ENCODE measurements at regions not wholly inside any gene's neighbourhood (a gene's known extent, or its start where the extent isn't known, plus 50 kb on each side); places are given as distances from the start of the nearest gene placed in this dataset.

- Histone ChIP-seq H3K9me3 (no peaks in the 10 kb centered on the region), H4K20me1 (no peaks in the 10 kb centered on the region), H3K4me1 (no peaks in the 10 kb centered on the region), H3K27me3 (no peaks in the 10 kb centered on the region), H3K4me3 (no peak overlapping the region), H3K4me2 (no peak overlapping the region), H3K36me3 (no peaks in the 10 kb centered on the region), H3K27ac (no peak overlapping the region), H3K9ac (no peak overlapping the region)
- no peak for TF ChIP-seq Cebpa-rat (IDR thresholded peaks at IDR 0.05)
These were observed 322.5 kb downstream of the PMP22 start for GRCh38 chr17:14942526-14943190.

GRCh38 chr17:14940938-14941265 lies 324.2 kb downstream of the PMP22 start:
- H3K36me3 ChIP-seq, result no peaks in the 10 kb centered on the region
- H3K4me3 ChIP-seq, result no peak overlapping the region
- no peaks in the 10 kb centered on the region; the same call in 1 of the 2 replicates for H3K27me3 ChIP-seq
- no peaks in the 10 kb centered on the region for H3K4me1 ChIP-seq
- H3K27ac ChIP-seq, result no peak overlapping the region
- no peaks in the 10 kb centered on the region for H4K20me1 ChIP-seq
- H3K9me3 ChIP-seq, result no peaks in the 10 kb centered on the region
- no peak for TF ChIP-seq Cebpa-rat (IDR thresholded peaks at IDR 0.05)
- H3K4me2 ChIP-seq, result no peak overlapping the region
- no peak overlapping the region for H3K9ac ChIP-seq

GRCh38 chr17:14940108-14940937 lies 324.8 kb downstream of the PMP22 start:
- no peak for TF ChIP-seq Cebpa-rat (IDR thresholded peaks at IDR 0.05)
- Histone ChIP-seq H3K9me3 (no peaks in the 10 kb centered on the region), H3K4me1 (no peaks in the 10 kb centered on the region), H3K36me3 (no peaks in the 10 kb centered on the region), H3K27ac (no peak overlapping the region), H3K4me3 (no peak overlapping the region), H3K4me2 (no peak overlapping the region), H3K27me3 (no peaks in the 10 kb centered on the region; the same call in 1 of the 2 replicates), H4K20me1 (no peaks in the 10 kb centered on the region), H3K9ac (no peak overlapping the region)

- no peak for TF ChIP-seq Cebpa-rat (IDR thresholded peaks at IDR 0.05)
- H3K27me3 ChIP-seq, result no peaks in the 10 kb centered on the region; the same call in 1 of the 2 replicates
- H3K4me1 ChIP-seq, result no peaks in the 10 kb centered on the region
- H3K4me3 ChIP-seq, result no peak overlapping the region
- H4K20me1 ChIP-seq, result no peaks in the 10 kb centered on the region
- H3K36me3 ChIP-seq, result no peaks in the 10 kb centered on the region
- no peak overlapping the region for H3K9ac ChIP-seq
- H3K4me2 ChIP-seq, result no peak overlapping the region
- no peak overlapping the region for H3K27ac ChIP-seq
- H3K9me3 ChIP-seq, result no peaks in the 10 kb centered on the region
These were observed 329.2 kb downstream of the PMP22 start for GRCh38 chr17:14935845-14936485.

- H4K20me1 ChIP-seq, result no peaks in the 10 kb centered on the region
- no peak for TF ChIP-seq Cebpa-rat (IDR thresholded peaks at IDR 0.05)
These were observed 329.8 kb downstream of the PMP22 start for GRCh38 chr17:14935139-14935841.

GRCh38 chr17:14933676-14934075 lies 331.4 kb downstream of the PMP22 start:
- no peaks in the 10 kb centered on the region for H3K36me3 ChIP-seq
- no peak overlapping the region for H3K4me3 ChIP-seq
- H3K27me3 ChIP-seq, result no peaks in the 10 kb centered on the region; the same call in 1 of the 2 replicates
- H3K4me1 ChIP-seq, result no peaks in the 10 kb centered on the region
- no peak for TF ChIP-seq Cebpa-rat (IDR thresholded peaks at IDR 0.05)
- H3K4me2 ChIP-seq, result no peak overlapping the region
- H3K27ac ChIP-seq, result no peak overlapping the region
- no peak overlapping the region for H3K9ac ChIP-seq
- H4K20me1 ChIP-seq, result no peaks in the 10 kb centered on the region
- H3K9me3 ChIP-seq, result no peaks in the 10 kb centered on the region

More at GRCh38 chr17:14935139-14935841, 329.8 kb downstream of the PMP22 start:
- Histone ChIP-seq H3K4me1 (no peaks in the 10 kb centered on the region), H3K4me3 (no peak overlapping the region), H3K4me2 (no peak overlapping the region), H3K27me3 (no peaks in the 10 kb centered on the region; the same call in 1 of the 2 replicates), H3K9me3 (no peaks in the 10 kb centered on the region), H3K9ac (no peak overlapping the region), H3K27ac (no peak overlapping the region), H3K36me3 (no peaks in the 10 kb centered on the region)

- H3K9me3 ChIP-seq, result peaks cover 20% of the 10 kb centered on the region
- no peaks in the 10 kb centered on the region for H4K20me1 ChIP-seq
- TF ChIP-seq Cebpa-rat (IDR thresholded peaks at IDR 0.05), result no peak
- H3K9ac ChIP-seq, result no peak overlapping the region
- H3K4me3 ChIP-seq, result no peak overlapping the region
- no peak overlapping the region for H3K4me2 ChIP-seq
- H3K36me3 ChIP-seq, result no peaks in the 10 kb centered on the region
- H3K27ac ChIP-seq, result no peak overlapping the region
- no peaks in the 10 kb centered on the region for H3K27me3 ChIP-seq
- 0 out of 2 replicates have a peak, but pooled peaks cover 5% of the 10 kb centered on the region for H3K4me1 ChIP-seq
These were observed 338.5 kb downstream of the PMP22 start for GRCh38 chr17:14926526-14927122.

GRCh38 chr17:14926073-14926472 lies 339.1 kb downstream of the PMP22 start:
- H4K20me1 ChIP-seq, result no peaks in the 10 kb centered on the region
- no peak for TF ChIP-seq Cebpa-rat (IDR thresholded peaks at IDR 0.05)
- no peak overlapping the region for H3K27ac ChIP-seq
- H3K4me3 ChIP-seq, result no peak overlapping the region
- H3K36me3 ChIP-seq, result no peaks in the 10 kb centered on the region
- 0 out of 2 replicates have a peak, but pooled peaks cover 5% of the 10 kb centered on the region for H3K4me1 ChIP-seq
- no peak overlapping the region for H3K9ac ChIP-seq
- H3K27me3 ChIP-seq, result no peaks in the 10 kb centered on the region
- H3K9me3 ChIP-seq, result peaks cover 20% of the 10 kb centered on the region
- no peak overlapping the region for H3K4me2 ChIP-seq

GRCh38 chr17:14925498-14925897 lies 339.6 kb downstream of the PMP22 start:
- TF ChIP-seq Cebpa-rat (IDR thresholded peaks at IDR 0.05), result no peak
- Histone ChIP-seq H3K27me3 (no peaks in the 10 kb centered on the region), H3K9ac (no peak overlapping the region), H4K20me1 (no peaks in the 10 kb centered on the region), H3K4me3 (no peak overlapping the region), H3K9me3 (peaks cover 20% of the 10 kb centered on the region), H3K4me1 (0 out of 2 replicates have a peak, but pooled peaks cover 5% of the 10 kb centered on the region), H3K27ac (no peak overlapping the region), H3K4me2 (no peak overlapping the region), H3K36me3 (no peaks in the 10 kb centered on the region)
